ENCODE measurements at regions not wholly inside any gene's neighbourhood (a gene's known extent, or its start where the extent isn't known, plus 50 kb on each side); places are given as distances from the start of the nearest gene placed in this dataset.

GRCh38 chr16:65667011-65667578, 545.2 kb upstream of the CDH11 start:
- TF ChIP-seq POLR2AphosphoS5 (IDR thresholded peaks at IDR 0.05; ENCODE audit: borderline replicate concordance, low read depth, low read length) (no peak), EZH2 (IDR thresholded peaks at IDR 0.05) (no peak), FOXP2 (optimal IDR thresholded peaks at IDR 0.05; ENCODE audit: control extremely low read depth, extremely low read length, insufficient read depth) (no peak)
